ENCODE measurements at regions not wholly inside any gene's neighbourhood (a gene's known extent, or its start where the extent isn't known, plus 50 kb on each side); places are given as distances from the start of the nearest gene placed in this dataset.
A peak's percentile ranks its signal among the peaks of the same experiment; 100 is the strongest.

- no peak for TF ChIP-seq TRIM22 (IDR thresholded peaks at IDR 0.05)
- TF ChIP-seq AHDC1 (CRISPR knock-in tag; IDR thresholded peaks at IDR 0.05; ENCODE audit: borderline replicate concordance) = 0 out of 2 replicates have a peak, but pooled peaks have one; percentile 31
- peak; percentile 63 for TF ChIP-seq SOX13 (IDR thresholded peaks at IDR 0.05)
- peak in 1 of 2 experiments; percentile 75; a peak in 2 of 4 replicates for TF ChIP-seq SOX13 (CRISPR knock-in tag; conservative IDR thresholded peaks at IDR 0.05 in 1 of 2, IDR thresholded peaks at IDR 0.05 in 1 of 2)
- TF ChIP-seq BCL6 (CRISPR knock-in tag; IDR thresholded peaks at IDR 0.05) = peak; percentile 99
- TF ChIP-seq CHCHD3 (CRISPR knock-in tag; IDR thresholded peaks at IDR 0.05) = no peak
- no peak for TF ChIP-seq ZNF646 (CRISPR knock-in tag; IDR thresholded peaks at IDR 0.05)
- TF ChIP-seq HNF1A (IDR thresholded peaks at IDR 0.05; ENCODE audit: low read depth) = no peak
- no peak for TF ChIP-seq HNF1A (CRISPR knock-in tag; IDR thresholded peaks at IDR 0.05; ENCODE audit: borderline replicate concordance)
- no peak for TF ChIP-seq HNF4G (IDR thresholded peaks at IDR 0.05; ENCODE audit: borderline replicate concordance, low read depth, low read length)
- TF ChIP-seq HNF4G (CRISPR knock-in tag; IDR thresholded peaks at IDR 0.05; ENCODE audit: borderline replicate concordance, low read depth) = no peak
These were observed 286.7 kb upstream of the CRY1 start (continued) for GRCh38 chr12:107379852-107380567.
